Gastroesophageal sphincter (tissue), 4 donors: ENCODE measurements at regions not wholly inside any gene's neighbourhood (a gene's known extent, or its start where the extent isn't known, plus 50 kb on each side); places are given as distances from the start of the nearest gene placed in this dataset.

ENCODE experiments used
- ATAC-seq: fragments of 150-250 bp; one replicate; pipeline ENCODE4 v1.9.1; 2016; ENCODE audit warnings: mild to moderate bottlenecking, moderate library complexity
- H3K27ac ChIP-seq, 4 donors: fragments of 200-600 bp; sonication (generic) in 3 of 4; 1 replicate in 3 of 4; 2 replicates in 1 of 4; pipeline ENCODE4 v1.5.1; 2016 to 2019
- H3K27me3 ChIP-seq: fragments of 200-600 bp; sonication (generic); one replicate; pipeline ENCODE4 v1.5.1; 2019
- H3K36me3 ChIP-seq, 2 donors: fragments of 200-600 bp; sonication (generic); one replicate each; pipeline ENCODE4 v1.5.1; 2019; ENCODE audit warnings: control low read depth in 1 of 2
- H3K4me1 ChIP-seq, 3 donors: fragments of 200-600 bp; sonication (generic); 1 replicate in 2 of 3; 2 replicates in 1 of 3; pipeline ENCODE4 v1.5.1; 2016 to 2019; ENCODE audit warnings: control low read depth in 2 of 3
- H3K4me3 ChIP-seq, 2 donors: fragments of 200-600 bp; sonication (generic); one replicate each; pipeline ENCODE4 v1.5.1; 2019; ENCODE audit warnings: mild to moderate bottlenecking in 1 of 2, moderate library complexity in 1 of 2
- H3K9me3 ChIP-seq, 3 donors: fragments of 200-600 bp; sonication (generic); one replicate each; pipeline ENCODE4 v1.5.1; 2017 to 2019; ENCODE audit warnings: control low read depth in 2 of 3
- EP300 ChIP-seq: sonication (generic); formaldehyde crosslinking; IDR thresholded peaks from one replicate; pipeline ENCODE4 v1.6.1; 2017; ENCODE audit warnings: antibody characterized with exemption, mild to moderate bottlenecking
- POLR2A ChIP-seq, 2 donors: fragments of 450-650 bp; IDR thresholded peaks; one replicate each; pipeline ENCODE4 v1.6.1; 2017; ENCODE audit warnings: antibody characterized with exemption in 2 of 2, mild to moderate bottlenecking in 2 of 2, moderate library complexity in 1 of 2
- POLR2AphosphoS5 ChIP-seq: sonication (generic); formaldehyde crosslinking; IDR thresholded peaks from one replicate; pipeline ENCODE4 v1.6.1; 2017; ENCODE audit warnings: antibody characterized with exemption
- WGBS, 2 donors: methylation state at CpG; one replicate each; pipeline ENCODE4 v1.1.5; 2018; ENCODE audit warnings: low coverage in 1 of 2; 5-methylcytosine and 5-hydroxymethylcytosine counted together
- TF ChIP-seq, protein P1 (sequence below), 4 experiments: fragments of 200-600 bp in 2 of 4; fragments of 450-650 bp in 2 of 4; sonication (generic) in 1 of 4; IDR thresholded peaks; one replicate each; pipeline ENCODE4 v1.5.1; 2017 to 2019; ENCODE audit warnings: antibody characterized with exemption in 4 of 4, mild to moderate bottlenecking in 2 of 4, moderate library complexity in 2 of 4

DNA sequence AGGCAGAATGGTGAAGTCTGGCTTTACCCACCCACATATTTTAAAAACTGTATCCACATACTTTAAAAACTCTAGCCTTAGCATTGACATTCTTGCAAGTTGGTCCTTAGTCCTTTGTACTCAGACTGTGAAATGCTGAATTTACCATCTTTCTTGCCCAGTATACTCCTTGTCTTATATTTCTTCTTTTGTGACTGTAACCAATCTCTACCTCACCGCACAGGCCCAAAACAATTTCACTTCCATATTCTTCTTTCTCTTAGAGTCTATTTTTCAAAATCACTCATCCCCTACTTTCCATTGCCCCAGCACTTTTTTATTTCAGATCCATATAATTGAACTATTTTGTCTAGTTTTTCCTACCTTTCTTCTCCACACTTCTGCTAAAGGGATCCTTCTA is 892.4 kb upstream of the B3GALT2 start:
- no peaks in the 10 kb centered on the region for H3K36me3 ChIP-seq
- no peak overlapping the region for H3K27ac ChIP-seq
- no peak for ATAC-seq
- WGBS, 2 donors, result 88 to 92% methylated on average over 1 of the region's 1 CpG
- H3K9me3 ChIP-seq, result no peaks in the 10 kb centered on the region
- TF ChIP-seq POLR2A (IDR thresholded peaks at IDR 0.05), result no peak
- no peak for TF ChIP-seq EP300
- TF ChIP-seq POLR2AphosphoS5, result no peak
- TF ChIP-seq, protein P1, sequence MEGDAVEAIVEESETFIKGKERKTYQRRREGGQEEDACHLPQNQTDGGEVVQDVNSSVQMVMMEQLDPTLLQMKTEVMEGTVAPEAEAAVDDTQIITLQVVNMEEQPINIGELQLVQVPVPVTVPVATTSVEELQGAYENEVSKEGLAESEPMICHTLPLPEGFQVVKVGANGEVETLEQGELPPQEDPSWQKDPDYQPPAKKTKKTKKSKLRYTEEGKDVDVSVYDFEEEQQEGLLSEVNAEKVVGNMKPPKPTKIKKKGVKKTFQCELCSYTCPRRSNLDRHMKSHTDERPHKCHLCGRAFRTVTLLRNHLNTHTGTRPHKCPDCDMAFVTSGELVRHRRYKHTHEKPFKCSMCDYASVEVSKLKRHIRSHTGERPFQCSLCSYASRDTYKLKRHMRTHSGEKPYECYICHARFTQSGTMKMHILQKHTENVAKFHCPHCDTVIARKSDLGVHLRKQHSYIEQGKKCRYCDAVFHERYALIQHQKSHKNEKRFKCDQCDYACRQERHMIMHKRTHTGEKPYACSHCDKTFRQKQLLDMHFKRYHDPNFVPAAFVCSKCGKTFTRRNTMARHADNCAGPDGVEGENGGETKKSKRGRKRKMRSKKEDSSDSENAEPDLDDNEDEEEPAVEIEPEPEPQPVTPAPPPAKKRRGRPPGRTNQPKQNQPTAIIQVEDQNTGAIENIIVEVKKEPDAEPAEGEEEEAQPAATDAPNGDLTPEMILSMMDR (IDR thresholded peaks at IDR 0.05), result no peak
- H3K4me1 ChIP-seq, result no peaks in the 10 kb centered on the region
- H3K27me3 ChIP-seq, result no peaks in the 10 kb centered on the region
- H3K4me3 ChIP-seq, result no peak overlapping the region

DNA sequence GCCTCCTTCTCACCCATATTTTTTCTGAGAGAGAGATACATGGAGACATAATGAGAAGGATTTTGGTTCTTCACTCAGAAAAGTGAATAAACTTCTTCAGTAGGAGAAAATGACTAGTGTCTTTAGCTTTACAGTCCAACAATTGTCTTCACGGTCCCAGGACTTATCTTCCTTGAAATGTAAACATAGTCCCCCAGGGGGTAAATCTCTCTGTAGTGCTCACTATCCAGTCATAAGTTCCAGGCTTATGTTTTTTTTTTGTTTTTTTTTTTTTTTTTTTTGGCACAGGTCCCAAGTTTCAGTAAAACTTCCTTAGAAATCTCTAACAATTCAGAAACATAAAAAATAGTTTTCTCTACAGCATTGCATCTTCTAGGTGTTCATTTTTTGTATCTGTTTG is 890.2 kb upstream of the B3GALT2 start:
- TF ChIP-seq EP300 (no peak), POLR2A (IDR thresholded peaks at IDR 0.05) (no peak), POLR2AphosphoS5 (no peak)
- TF ChIP-seq, protein P1 (IDR thresholded peaks at IDR 0.05), result no peak
- no peaks in the 10 kb centered on the region for H3K9me3 ChIP-seq
- no peaks in the 10 kb centered on the region for H3K27me3 ChIP-seq
- no peak for ATAC-seq
- no peak overlapping the region for H3K4me3 ChIP-seq
- H3K36me3 ChIP-seq, result no peaks in the 10 kb centered on the region
- no peak overlapping the region for H3K27ac ChIP-seq
- WGBS, 2 donors, result 38 to 60% methylated on average over 1 of the region's 1 CpG
- no peaks in the 10 kb centered on the region for H3K4me1 ChIP-seq

DNA sequence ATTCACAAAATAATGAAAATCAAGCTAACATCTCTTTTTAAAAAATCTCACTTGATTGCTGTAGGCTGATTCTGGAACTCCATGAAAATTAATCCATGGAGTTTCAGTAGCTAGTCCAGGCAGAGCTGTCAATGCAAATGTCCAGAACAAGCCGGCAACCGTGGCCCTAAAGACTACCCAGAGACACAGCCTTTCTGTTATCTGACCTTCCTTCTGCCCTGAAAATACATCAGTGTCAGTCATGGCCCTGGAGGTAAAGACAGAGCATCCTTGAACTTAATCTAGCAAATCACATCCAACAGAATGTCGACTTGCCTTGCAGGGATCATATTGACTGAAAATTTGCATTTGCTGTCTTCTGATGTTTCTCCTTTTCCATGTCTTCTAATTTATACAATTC is 887.4 kb upstream of the B3GALT2 start:
- 71 to 86% methylated on average over 1 to 3 of the region's 3 CpGs for WGBS, 2 donors
- no peaks in the 10 kb centered on the region for H3K9me3 ChIP-seq
- no peaks in the 10 kb centered on the region for H3K36me3 ChIP-seq
- no peak overlapping the region for H3K4me3 ChIP-seq
- no peak overlapping the region for H3K27ac ChIP-seq
- H3K27me3 ChIP-seq, result no peaks in the 10 kb centered on the region
- no peak for ATAC-seq
- H3K4me1 ChIP-seq, result no peaks in the 10 kb centered on the region
- TF ChIP-seq POLR2A (IDR thresholded peaks at IDR 0.05) (no peak), POLR2AphosphoS5 (no peak), EP300 (no peak)
- TF ChIP-seq, protein P1 (IDR thresholded peaks at IDR 0.05), result no peak

DNA sequence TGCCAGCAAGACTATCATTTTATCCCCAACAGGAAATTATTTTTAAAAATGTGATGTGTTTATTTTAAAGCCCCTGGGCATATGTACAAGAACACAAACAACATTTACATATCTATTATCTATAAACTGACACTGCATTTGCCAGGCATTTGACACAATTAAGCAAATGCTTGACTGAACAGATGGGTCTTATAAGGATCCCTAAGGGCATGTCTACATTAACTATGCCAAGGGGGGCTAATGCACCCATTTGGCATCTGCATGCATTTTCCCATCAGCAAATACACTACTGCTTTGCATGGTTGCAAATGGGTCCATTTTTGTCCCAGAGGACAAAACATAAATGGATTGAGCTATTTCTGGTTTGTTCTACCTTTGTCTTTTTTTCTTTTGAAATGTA is 884.8 kb upstream of the B3GALT2 start:
- ATAC-seq, result no peak
- Histone ChIP-seq H3K36me3 (no peaks in the 10 kb centered on the region), H3K9me3 (no peaks in the 10 kb centered on the region), H3K27me3 (no peaks in the 10 kb centered on the region), H3K27ac (no peak overlapping the region), H3K4me3 (no peak overlapping the region), H3K4me1 (no peaks in the 10 kb centered on the region)
- no peak for TF ChIP-seq POLR2A (IDR thresholded peaks at IDR 0.05)
- no peak for TF ChIP-seq POLR2AphosphoS5
- TF ChIP-seq EP300, result no peak
- TF ChIP-seq, protein P1 (IDR thresholded peaks at IDR 0.05), result no peak

DNA sequence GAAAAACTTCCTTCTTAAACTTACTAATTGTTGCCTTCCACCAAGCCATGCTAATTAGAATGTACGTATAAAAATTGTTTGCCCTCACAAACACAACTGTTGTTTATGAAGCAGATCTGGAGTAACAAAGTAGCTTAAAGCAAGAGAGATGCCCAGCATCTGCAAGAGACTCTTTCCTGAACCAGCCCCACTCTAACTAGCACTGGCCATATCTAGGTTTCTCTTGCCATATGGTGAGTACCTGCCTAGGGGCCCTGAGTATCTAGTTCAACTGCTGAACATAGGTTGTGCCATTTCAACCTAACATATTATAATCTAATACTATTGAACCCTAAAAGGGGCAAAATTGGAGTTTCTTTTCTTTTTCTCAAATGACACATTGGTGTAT is 883.4 kb upstream of the B3GALT2 start:
- 50 to 69% methylated on average over 1 of the region's 1 CpG for WGBS, 2 donors
- H3K4me3 ChIP-seq, result no peak overlapping the region
- TF ChIP-seq POLR2A (IDR thresholded peaks at IDR 0.05) (no peak), EP300 (no peak), POLR2AphosphoS5 (no peak)
- TF ChIP-seq, protein P1 (IDR thresholded peaks at IDR 0.05), result no peak
- no peaks in the 10 kb centered on the region for H3K4me1 ChIP-seq
- no peak overlapping the region for H3K27ac ChIP-seq
- no peaks in the 10 kb centered on the region for H3K27me3 ChIP-seq
- no peaks in the 10 kb centered on the region for H3K9me3 ChIP-seq
- no peaks in the 10 kb centered on the region for H3K36me3 ChIP-seq
- no peak for ATAC-seq
